ENCODE measurements at regions not wholly inside any gene's neighbourhood (a gene's known extent, or its start where the extent isn't known, plus 50 kb on each side); places are given as distances from the start of the nearest gene placed in this dataset.

DNA sequence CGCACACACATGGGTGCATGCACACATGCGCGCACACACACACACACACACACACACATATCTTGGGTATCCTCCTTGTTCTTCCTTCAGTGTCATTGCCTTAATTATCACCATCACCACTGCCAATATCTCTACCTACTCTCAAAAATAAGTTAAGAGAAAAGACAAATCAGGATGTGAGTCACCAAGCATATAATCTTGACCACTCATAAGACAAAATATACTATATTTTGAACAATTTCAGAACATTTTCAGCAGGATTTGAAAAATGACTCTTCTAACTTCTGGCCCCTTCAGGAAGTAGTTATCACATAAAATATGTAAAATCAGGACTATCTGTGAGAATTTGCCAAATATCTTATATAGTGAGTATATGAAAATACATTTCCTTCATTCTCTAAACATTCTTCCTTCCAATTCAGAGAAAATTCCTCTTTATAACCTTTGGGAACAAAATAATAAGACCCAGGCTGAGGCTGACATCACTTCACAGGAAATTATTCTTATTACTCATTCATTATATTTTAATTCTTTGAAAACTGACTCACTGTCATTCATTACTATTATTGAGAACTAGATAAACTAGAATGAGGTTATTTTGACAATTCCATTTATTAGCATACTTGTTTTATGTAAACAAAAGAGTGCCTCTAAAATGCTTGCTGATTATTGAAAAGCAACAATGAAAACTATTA lies 772.0 kb upstream of the ACO1 start:
- H3K4me1 ChIP-seq (ENCODE audit: control insufficient read depth, extremely low read depth, insufficient read depth, low read length): peaks cover 18% of the 10 kb centered on the region
- no peaks in the 10 kb centered on the region for H3K9me3 ChIP-seq (ENCODE audit: control insufficient read depth, low read depth, low read length)
- TF ChIP-seq EZH2 (IDR thresholded peaks at IDR 0.05; ENCODE audit: low read length): no peak
- TF ChIP-seq, protein P1, sequence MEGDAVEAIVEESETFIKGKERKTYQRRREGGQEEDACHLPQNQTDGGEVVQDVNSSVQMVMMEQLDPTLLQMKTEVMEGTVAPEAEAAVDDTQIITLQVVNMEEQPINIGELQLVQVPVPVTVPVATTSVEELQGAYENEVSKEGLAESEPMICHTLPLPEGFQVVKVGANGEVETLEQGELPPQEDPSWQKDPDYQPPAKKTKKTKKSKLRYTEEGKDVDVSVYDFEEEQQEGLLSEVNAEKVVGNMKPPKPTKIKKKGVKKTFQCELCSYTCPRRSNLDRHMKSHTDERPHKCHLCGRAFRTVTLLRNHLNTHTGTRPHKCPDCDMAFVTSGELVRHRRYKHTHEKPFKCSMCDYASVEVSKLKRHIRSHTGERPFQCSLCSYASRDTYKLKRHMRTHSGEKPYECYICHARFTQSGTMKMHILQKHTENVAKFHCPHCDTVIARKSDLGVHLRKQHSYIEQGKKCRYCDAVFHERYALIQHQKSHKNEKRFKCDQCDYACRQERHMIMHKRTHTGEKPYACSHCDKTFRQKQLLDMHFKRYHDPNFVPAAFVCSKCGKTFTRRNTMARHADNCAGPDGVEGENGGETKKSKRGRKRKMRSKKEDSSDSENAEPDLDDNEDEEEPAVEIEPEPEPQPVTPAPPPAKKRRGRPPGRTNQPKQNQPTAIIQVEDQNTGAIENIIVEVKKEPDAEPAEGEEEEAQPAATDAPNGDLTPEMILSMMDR (optimal IDR thresholded peaks at IDR 0.05 in 1 of 3, IDR thresholded peaks at IDR 0.05 in 1 of 3, conservative IDR thresholded peaks at IDR 0.05 in 1 of 3; ENCODE audit: extremely low read depth in 1 of 3, insufficient read depth in 2 of 3, low read length in 3 of 3): no peak
- H3K27ac ChIP-seq (ENCODE audit: control insufficient read depth, insufficient read depth, low read length): peak overlapping the region; percentile 35
- dilution Hi-C loops (cut with MboI; ENCODE audit: extremely low pct_ligation_motif_present, low sequenced_read_pairs): no loop called here
- H3K4me3 ChIP-seq (ENCODE audit: control insufficient read depth in 2 of 3, extremely low read depth in 1 of 3, insufficient read depth in 2 of 3, low read depth in 1 of 3, low read length in 3 of 3): peak overlapping the region in 1 of 3 experiments; percentile 4
- H3K79me2 ChIP-seq (ENCODE audit: control insufficient read depth, insufficient read depth, low read length): no peaks in the 10 kb centered on the region
- FAIRE-seq (peak; percentile 13), DNase-seq (ENCODE audit: low read depth, low spot score) (no peak)
- H3K27me3 ChIP-seq (ENCODE audit: control insufficient read depth, extremely low read depth, insufficient read depth, low read length): no peaks in the 10 kb centered on the region
- no peaks in the 10 kb centered on the region for H4K20me1 ChIP-seq (ENCODE audit: control insufficient read depth, extremely low read depth, insufficient read depth, low read length)
- no peaks in the 10 kb centered on the region for H3K36me3 ChIP-seq (ENCODE audit: control insufficient read depth in 2 of 2, extremely low read depth in 1 of 2, insufficient read depth in 2 of 2, low read length in 2 of 2)
- H3K9ac ChIP-seq (ENCODE audit: control insufficient read depth, extremely low read depth, insufficient read depth, low read length): no peak overlapping the region
- H3K4me2 ChIP-seq (ENCODE audit: control insufficient read depth, extremely low read depth, insufficient read depth, low read depth, low read length): peak overlapping the region; percentile 41
- no peak overlapping the region for H2AFZ ChIP-seq (ENCODE audit: control insufficient read depth, low read length)
- no peaks in the 10 kb centered on the region for H3K9me1 ChIP-seq (ENCODE audit: control insufficient read depth, extremely low read depth, insufficient read depth, low read length)

DNA sequence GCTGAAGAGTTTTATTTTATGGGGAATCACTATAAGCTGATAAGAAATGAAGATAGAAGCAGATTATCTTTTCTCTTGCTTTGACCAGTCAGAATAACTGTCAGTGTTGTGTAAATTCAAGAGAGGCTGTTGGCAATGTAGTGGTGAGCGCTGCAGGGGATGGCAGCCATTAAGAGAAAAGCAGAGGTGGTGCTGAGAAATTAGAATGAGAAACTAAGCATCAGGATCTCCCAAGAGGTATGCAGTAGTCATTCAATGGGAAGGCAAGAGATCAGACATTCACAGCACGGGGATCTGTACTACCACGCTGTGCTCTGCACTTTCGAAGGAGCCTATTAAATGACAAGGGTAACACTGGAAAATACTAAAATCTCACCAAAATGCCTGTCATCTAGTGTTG lies 768.5 kb upstream of the ACO1 start:
- Histone ChIP-seq H3K36me3 (ENCODE audit: control insufficient read depth in 2 of 2, extremely low read depth in 1 of 2, insufficient read depth in 2 of 2, low read length in 2 of 2) (no peaks in the 10 kb centered on the region), H4K20me1 (ENCODE audit: control insufficient read depth, extremely low read depth, insufficient read depth, low read length) (no peaks in the 10 kb centered on the region), H3K9me1 (ENCODE audit: control insufficient read depth, extremely low read depth, insufficient read depth, low read length) (no peaks in the 10 kb centered on the region), H2AFZ (ENCODE audit: control insufficient read depth, low read length) (no peak overlapping the region), H3K4me2 (ENCODE audit: control insufficient read depth, extremely low read depth, insufficient read depth, low read depth, low read length) (no peak overlapping the region), H3K79me2 (ENCODE audit: control insufficient read depth, insufficient read depth, low read length) (no peaks in the 10 kb centered on the region), H3K27ac (ENCODE audit: control insufficient read depth, insufficient read depth, low read length) (no peak overlapping the region), H3K4me1 (ENCODE audit: control insufficient read depth, extremely low read depth, insufficient read depth, low read length) (peaks cover 11% of the 10 kb centered on the region), H3K27me3 (ENCODE audit: control insufficient read depth, extremely low read depth, insufficient read depth, low read length) (no peaks in the 10 kb centered on the region), H3K9ac (ENCODE audit: control insufficient read depth, extremely low read depth, insufficient read depth, low read length) (no peak overlapping the region), H3K9me3 (ENCODE audit: control insufficient read depth, low read depth, low read length) (no peaks in the 10 kb centered on the region), H3K4me3 (ENCODE audit: control insufficient read depth in 2 of 3, extremely low read depth in 1 of 3, insufficient read depth in 2 of 3, low read depth in 1 of 3, low read length in 3 of 3) (no peak overlapping the region)
- dilution Hi-C loops (cut with MboI; ENCODE audit: extremely low pct_ligation_motif_present, low sequenced_read_pairs): no loop called here
- TF ChIP-seq, protein P1 (optimal IDR thresholded peaks at IDR 0.05 in 1 of 3, IDR thresholded peaks at IDR 0.05 in 1 of 3, conservative IDR thresholded peaks at IDR 0.05 in 1 of 3; ENCODE audit: extremely low read depth in 1 of 3, insufficient read depth in 2 of 3, low read length in 3 of 3): no peak
- TF ChIP-seq EZH2 (IDR thresholded peaks at IDR 0.05; ENCODE audit: low read length): no peak
- no peak for FAIRE-seq
- no peak for DNase-seq (ENCODE audit: low read depth, low spot score)

Measured in keratinocyte (primary cell).